GM23338 (cell line): ENCODE measurements at regions not wholly inside any gene's neighbourhood (a gene's known extent, or its start where the extent isn't known, plus 50 kb on each side); places are given as distances from the start of the nearest gene placed in this dataset.

Experiments used
- ATAC-seq: fragments of 200-7000 bp; cut with Tn5 transposase; 3 replicates; pipeline ENCODE4 v1.9.1; 2020
- DNase-seq: peaks from one replicate; pipeline ENCODE4 v3.0.0-alpha.2; 2015; ENCODE audit warnings: low spot score
- H2AFZ ChIP-seq: fragments of 200-600 bp; sonication (generic); 2 replicates; pipeline ENCODE4 v1.8.0; 2016; ENCODE audit warnings: antibody characterized with exemption, mild to moderate bottlenecking, moderate library complexity
- H3F3A ChIP-seq: fragments of 200-600 bp; sonication (generic); replicated peaks from 2 replicates; pipeline ENCODE4 v1.8.0; 2017; ENCODE audit warnings: antibody characterized with exemption, mixed run types, low read depth
- H3K27ac ChIP-seq: fragments of 200-600 bp; sonication (generic); 2 replicates; pipeline ENCODE4 v1.6.1; 2016; ENCODE audit warnings: low read depth
- H3K27me3 ChIP-seq: fragments of 200-600 bp; sonication (generic); 2 replicates; pipeline ENCODE4 v1.8.0; 2016; ENCODE audit warnings: mild to moderate bottlenecking, mixed run types, moderate library complexity; ENCODE audit not compliant: insufficient read depth
- H3K36me3 ChIP-seq: fragments of 200-600 bp; sonication (generic); 2 replicates; pipeline ENCODE4 v1.8.0; 2016; ENCODE audit warnings: mild to moderate bottlenecking; ENCODE audit not compliant: insufficient read depth
- H3K4me1 ChIP-seq: fragments of 200-600 bp; sonication (generic); 2 replicates; pipeline ENCODE4 v1.8.0; 2016; ENCODE audit warnings: mild to moderate bottlenecking, moderate library complexity; ENCODE audit not compliant: insufficient read depth
- H3K4me2 ChIP-seq: fragments of 200-600 bp; sonication (generic); 2 replicates; pipeline ENCODE4 v1.7.1; 2017; ENCODE audit warnings: mixed run types
- H3K4me3 ChIP-seq: fragments of 200-600 bp; sonication (generic); 2 replicates; pipeline ENCODE4 v1.6.1; 2016; ENCODE audit warnings: mixed run types
- H3K79me2 ChIP-seq: fragments of 200-600 bp; sonication (generic); replicated peaks from 2 replicates; pipeline ENCODE4 v1.8.0; 2017; ENCODE audit warnings: mild to moderate bottlenecking; ENCODE audit not compliant: insufficient read depth
- H3K9me2 ChIP-seq: fragments of 200-600 bp; sonication (generic); 2 replicates; pipeline ENCODE4 v1.8.0; 2017; ENCODE audit not compliant: insufficient read depth
- H4K20me1 ChIP-seq: fragments of 200-600 bp; sonication (generic); replicated peaks from 2 replicates; pipeline ENCODE4 v1.8.0; 2017; ENCODE audit warnings: mild to moderate bottlenecking; ENCODE audit not compliant: insufficient read depth
- H3K27ac Mint-ChIP-seq: 2 replicates; pipeline ENCODE4 v1.8.0; 2020; ENCODE audit warnings: inconsistent platforms, mild to moderate bottlenecking, moderate library complexity, mixed read lengths
- H3K27me3 Mint-ChIP-seq: 3 replicates; pipeline ENCODE4 v1.8.0; 2022; ENCODE audit warnings: low read depth, mild to moderate bottlenecking, moderate library complexity, mixed read lengths, inconsistent platforms; ENCODE audit not compliant: insufficient read depth, poor library complexity
- H3K36me3 Mint-ChIP-seq: 3 replicates; pipeline ENCODE4 v1.8.0; 2021; ENCODE audit warnings: low read depth, mild to moderate bottlenecking, inconsistent platforms, moderate library complexity, mixed read lengths
- H3K4me1 Mint-ChIP-seq: 3 replicates; pipeline ENCODE4 v1.8.0; 2020; ENCODE audit warnings: mild to moderate bottlenecking, inconsistent platforms, mixed read lengths
- H3K4me3 Mint-ChIP-seq: 3 replicates; pipeline ENCODE4 v1.8.0; 2021; ENCODE audit warnings: moderate library complexity, mild to moderate bottlenecking, inconsistent platforms, mixed read lengths
- H3K9me3 Mint-ChIP-seq: 3 replicates; pipeline ENCODE4 v1.8.0; 2020; ENCODE audit warnings: moderate library complexity, mild to moderate bottlenecking, inconsistent platforms, mixed read lengths
- CREB1 ChIP-seq: fragments of 250-450 bp; sonication (Bioruptor Pico); IDR thresholded peaks from 2 replicates; pipeline ENCODE4 v1.5.0; 2020; ENCODE audit warnings: low read depth, mild to moderate bottlenecking, moderate library complexity
- CTCF ChIP-seq, 2 experiments: fragments of 200-600 bp in 1 of 2; sonication (generic) in 1 of 2; conservative IDR thresholded peaks; 2 replicates each; pipeline versions ENCODE4 v1.5.1 to v1.6.1; 2016 to 2017; ENCODE audit warnings: antibody characterized with exemption in 2 of 2, low read depth in 2 of 2, mild to moderate bottlenecking in 2 of 2, moderate library complexity in 1 of 2
- ETS1 ChIP-seq: IDR thresholded peaks from 2 replicates; pipeline ENCODE4 v1.6.1; 2016; ENCODE audit warnings: antibody characterized with exemption
- EZH2 ChIP-seq: fragments of 200-600 bp; sonication (generic); IDR thresholded peaks from one replicate; pipeline ENCODE4 v1.8.0; 2017; ENCODE audit warnings: antibody characterized with exemption, mild to moderate bottlenecking, low read depth; ENCODE audit not compliant: unreplicated experiment
- EZH2phosphoT487 ChIP-seq: fragments of 200-600 bp; sonication (generic); IDR thresholded peaks from one replicate; pipeline ENCODE4 v1.8.1; 2018; ENCODE audit warnings: antibody characterized with exemption; ENCODE audit not compliant: unreplicated experiment
- JUNB ChIP-seq: IDR thresholded peaks from one replicate; pipeline ENCODE4 v1.6.1; 2016; ENCODE audit warnings: antibody characterized with exemption; ENCODE audit not compliant: unreplicated experiment
- NANOG ChIP-seq: IDR thresholded peaks from 2 replicates; pipeline ENCODE4 v1.6.1; 2016; ENCODE audit warnings: antibody characterized with exemption, borderline replicate concordance
- POLR2AphosphoS5 ChIP-seq: IDR thresholded peaks from 2 replicates; pipeline ENCODE4 v1.6.1; 2016; ENCODE audit warnings: antibody characterized with exemption, low read depth
- REST ChIP-seq: IDR thresholded peaks from one replicate; pipeline ENCODE4 v1.6.1; 2018; ENCODE audit warnings: antibody characterized with exemption; ENCODE audit not compliant: unreplicated experiment
- STAT1 ChIP-seq: IDR thresholded peaks from one replicate; pipeline ENCODE4 v1.6.1; 2016; ENCODE audit warnings: antibody characterized with exemption; ENCODE audit not compliant: unreplicated experiment
- ZNF114 ChIP-seq: fragments of 250-450 bp; sonication (Bioruptor Pico); IDR thresholded peaks from 2 replicates; pipeline ENCODE4 v1.5.0; 2020; ENCODE audit warnings: mild to moderate bottlenecking, moderate library complexity
- ZNF331 ChIP-seq: fragments of 250-450 bp; sonication (Bioruptor Pico); IDR thresholded peaks from 2 replicates; pipeline ENCODE4 v1.5.0; 2020; ENCODE audit warnings: low read depth, mild to moderate bottlenecking, moderate library complexity

- Histone ChIP-seq H2AFZ (no peak overlapping the region), H3K4me1 (no peaks in the 10 kb centered on the region)
- no peak for TF ChIP-seq POLR2AphosphoS5
- no peak for TF ChIP-seq EZH2phosphoT487
- TF ChIP-seq STAT1, result no peak
These were observed 754.8 kb upstream of the SLITRK6 start for GRCh38 chr13:86554066-86554465.

GRCh38 chr13:86559901-86560300 is 760.7 kb upstream of the SLITRK6 start:
- H2AFZ ChIP-seq, result peak overlapping the region; percentile 76; the same call in 1 of the 2 replicates
- H3K4me1 Mint-ChIP-seq, result peaks cover 5% of the 10 kb centered on the region; the same call in 2 of the 3 replicates
- TF ChIP-seq CREB1 (no peak), NANOG (no peak), REST (no peak), EZH2 (no peak), CTCF (conservative IDR thresholded peaks at IDR 0.05; ENCODE audit: low read depth in 2 of 2) (no peak), ZNF114 (no peak), STAT1 (no peak), JUNB (no peak), POLR2AphosphoS5 (no peak), ZNF331 (no peak), ETS1 (no peak), EZH2phosphoT487 (no peak)

More at GRCh38 chr13:86554066-86554465, 754.8 kb upstream of the SLITRK6 start:
- Histone ChIP-seq H3K4me2 (no peak overlapping the region), H3K27me3 (no peaks in the 10 kb centered on the region), H3K9me2 (no peaks in the 10 kb centered on the region), H3F3A (no peaks in the 10 kb centered on the region), H4K20me1 (no peaks in the 10 kb centered on the region), H3K27ac (no peak overlapping the region), H3K4me3 (no peak overlapping the region), H3K79me2 (no peaks in the 10 kb centered on the region), H3K36me3 (no peaks in the 10 kb centered on the region)
- DNase-seq, result no peak
- no peak overlapping the region for H3K4me3 Mint-ChIP-seq
- no peak for ATAC-seq
- H3K4me1 Mint-ChIP-seq, result no peaks in the 10 kb centered on the region
- H3K27me3 Mint-ChIP-seq, result no peaks in the 10 kb centered on the region
- H3K36me3 Mint-ChIP-seq, result no peaks in the 10 kb centered on the region; the same call in 2 of the 3 replicates
- H3K9me3 Mint-ChIP-seq, result peaks cover 10% of the 10 kb centered on the region; the same call in 2 of the 3 replicates
- peak overlapping the region; percentile 4; the same call in 1 of the 2 replicates for H3K27ac Mint-ChIP-seq

More at GRCh38 chr13:86559901-86560300, 760.7 kb upstream of the SLITRK6 start:
- no peaks in the 10 kb centered on the region for H3K9me2 ChIP-seq
- DNase-seq, result no peak
- no peak overlapping the region for H3K4me2 ChIP-seq
- H3K27me3 ChIP-seq, result no peaks in the 10 kb centered on the region
- H3K36me3 ChIP-seq, result no peaks in the 10 kb centered on the region
- Mint-ChIP-seq H3K36me3 (no peaks in the 10 kb centered on the region), H3K9me3 (peaks cover 5% of the 10 kb centered on the region; the same call in 1 of the 3 replicates), H3K27me3 (no peaks in the 10 kb centered on the region), H3K27ac (peak overlapping the region; percentile 90), H3K4me3 (no peak overlapping the region)
- H3K27ac ChIP-seq, result no peak overlapping the region
- no peaks in the 10 kb centered on the region for H3K79me2 ChIP-seq
- no peak overlapping the region for H3K4me3 ChIP-seq
- H3F3A ChIP-seq, result no peaks in the 10 kb centered on the region
- no peaks in the 10 kb centered on the region for H4K20me1 ChIP-seq
- ATAC-seq, result no peak
- no peaks in the 10 kb centered on the region for H3K4me1 ChIP-seq
